A673 (cell line): ENCODE measurements at regions not wholly inside any gene's neighbourhood (a gene's known extent, or its start where the extent isn't known, plus 50 kb on each side); places are given as distances from the start of the nearest gene placed in this dataset.

Experiments
- BruUV-seq: library from RNA; stranded (reverse); fragments of 400-500 nt; replicated peaks from 2 replicates; lab custom pipeline; 2021; lab: Mats Ljungman, UMichigan
- CTCF ChIA-PET: fragments of 300-600 bp; sonication (Branson Sonifier 250); formaldehyde crosslinking; loops from one replicate; lab custom pipeline; 2022; ENCODE audit warnings: antibody characterized with exemption; lab: Charles Lee
- POLR2A ChIA-PET: fragments of 300-600 bp; sonication (Branson Sonifier 250); formaldehyde crosslinking; loops from one replicate; lab custom pipeline; 2022; ENCODE audit warnings: antibody characterized with exemption; ENCODE audit not compliant: low non-redundant PET; lab: Charles Lee
- DNase-seq: peaks from one replicate; pipeline ENCODE4 v3.0.0-alpha.2; 2015; ENCODE audit warnings: low spot score
- H3K27ac ChIP-seq: fragments of 200-600 bp; sonication (generic); 2 replicates; pipeline ENCODE4 v1.5.1; 2016; ENCODE audit warnings: mixed run types, low read depth, mild to moderate bottlenecking, mixed read lengths, antibody characterized with exemption, low read length; ENCODE audit not compliant: poor library complexity, severe bottlenecking
- H3K27me3 ChIP-seq: fragments of 200-600 bp; sonication (generic); replicated peaks from 2 replicates; pipeline ENCODE4 v1.6.1; 2017; ENCODE audit warnings: mixed run types, low read depth, mild to moderate bottlenecking, mixed read lengths, antibody characterized with exemption, low read length; ENCODE audit not compliant: insufficient read depth, poor library complexity
- H3K36me3 ChIP-seq: fragments of 200-600 bp; sonication (generic); 2 replicates; pipeline ENCODE4 v1.6.1; 2016; ENCODE audit warnings: mixed run types, mild to moderate bottlenecking, mixed read lengths, antibody characterized with exemption, low read length; ENCODE audit not compliant: insufficient read depth, poor library complexity, severe bottlenecking
- H3K4me1 ChIP-seq: fragments of 200-600 bp; sonication (generic); 2 replicates; pipeline ENCODE4 v1.6.1; 2017; ENCODE audit warnings: mixed run types, mild to moderate bottlenecking, mixed read lengths, antibody characterized with exemption, low read length; ENCODE audit not compliant: insufficient read depth, poor library complexity, severe bottlenecking
- H3K4me3 ChIP-seq: fragments of 200-600 bp; sonication (generic); 2 replicates; pipeline ENCODE4 v1.5.1; 2016; ENCODE audit warnings: low read depth, mixed run types, mild to moderate bottlenecking, mixed read lengths, low read length; ENCODE audit not compliant: poor library complexity, severe bottlenecking
- H3K9me3 ChIP-seq: fragments of 200-600 bp; sonication (generic); 2 replicates; pipeline ENCODE4 v1.6.1; 2016; ENCODE audit warnings: mixed run types, low read depth, mild to moderate bottlenecking, mixed read lengths, antibody characterized with exemption, low read length; ENCODE audit not compliant: poor library complexity, severe bottlenecking
- EZH2 ChIP-seq: fragments of 200-600 bp; sonication (generic); IDR thresholded peaks from 2 replicates; pipeline ENCODE4 v1.6.1; 2017; ENCODE audit warnings: borderline replicate concordance, low read depth, mild to moderate bottlenecking, mixed read lengths, antibody characterized with exemption, low read length; ENCODE audit not compliant: poor library complexity, severe bottlenecking
- intact Hi-C: fragments of 100-400 bp; cut with micrococcal nuclease; formaldehyde crosslinking; loops from one replicate; pipeline ENCODE4 v1.10.0; 2022; ENCODE audit not compliant: unreplicated experiment
- TF ChIP-seq, protein P1 (sequence below): fragments of 300-800, 200-600 bp; sonication (generic); conservative IDR thresholded peaks from 2 replicates; pipeline ENCODE4 v1.5.1; 2017; ENCODE audit warnings: low read depth, mild to moderate bottlenecking, antibody characterized with exemption, low read length, moderate library complexity, mixed read lengths

DNA sequence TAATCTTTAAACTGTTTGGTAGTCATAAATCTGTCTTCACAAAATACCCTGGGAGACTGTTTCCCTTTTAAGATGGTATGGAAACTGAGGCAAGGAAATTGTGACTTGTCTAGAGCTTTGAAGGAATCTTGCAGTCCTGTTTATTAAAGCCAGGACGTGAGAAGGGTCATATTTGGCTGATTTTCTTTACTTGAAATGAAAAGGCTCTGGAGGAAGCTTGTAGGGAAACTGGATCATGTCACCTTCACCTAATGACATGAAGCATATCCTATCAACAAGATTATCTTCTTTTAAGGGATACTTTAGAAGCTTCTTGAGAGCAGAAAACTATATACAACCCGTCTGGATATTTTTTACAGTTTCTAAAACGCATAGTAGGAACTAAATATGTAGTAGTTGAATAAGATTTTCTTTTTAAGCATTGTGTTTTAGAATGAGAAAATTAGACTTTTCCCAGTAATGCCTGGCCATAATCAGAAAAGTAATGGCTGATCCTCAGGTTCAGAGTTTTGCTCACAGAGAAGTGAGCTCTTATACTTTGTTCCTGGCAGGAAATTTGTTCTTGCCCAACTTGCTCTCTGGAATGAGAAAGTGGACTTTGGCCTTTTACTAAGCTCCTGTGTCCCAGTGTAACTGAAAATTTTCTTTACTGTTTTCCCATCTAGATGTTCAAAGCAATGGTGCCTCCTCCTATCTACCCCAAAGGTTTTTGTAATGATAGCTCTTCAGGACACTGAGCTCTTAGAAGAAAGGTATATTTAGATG is 136.8 kb upstream of the AFF2 start:
- POLR2A ChIA-PET, result no interaction called here
- peaks cover 5% of the 10 kb centered on the region for H3K9me3 ChIP-seq
- no peak for DNase-seq
- no TSS peak for BruUV-seq
- no peaks in the 10 kb centered on the region for H3K4me1 ChIP-seq
- intact Hi-C loops, result no loop called here
- CTCF ChIA-PET, result no interaction called here
- no peaks in the 10 kb centered on the region for H3K27me3 ChIP-seq
- no peak overlapping the region for H3K4me3 ChIP-seq
- H3K27ac ChIP-seq, result no peak overlapping the region
- TF ChIP-seq EZH2, result no peak
- TF ChIP-seq, protein P1, sequence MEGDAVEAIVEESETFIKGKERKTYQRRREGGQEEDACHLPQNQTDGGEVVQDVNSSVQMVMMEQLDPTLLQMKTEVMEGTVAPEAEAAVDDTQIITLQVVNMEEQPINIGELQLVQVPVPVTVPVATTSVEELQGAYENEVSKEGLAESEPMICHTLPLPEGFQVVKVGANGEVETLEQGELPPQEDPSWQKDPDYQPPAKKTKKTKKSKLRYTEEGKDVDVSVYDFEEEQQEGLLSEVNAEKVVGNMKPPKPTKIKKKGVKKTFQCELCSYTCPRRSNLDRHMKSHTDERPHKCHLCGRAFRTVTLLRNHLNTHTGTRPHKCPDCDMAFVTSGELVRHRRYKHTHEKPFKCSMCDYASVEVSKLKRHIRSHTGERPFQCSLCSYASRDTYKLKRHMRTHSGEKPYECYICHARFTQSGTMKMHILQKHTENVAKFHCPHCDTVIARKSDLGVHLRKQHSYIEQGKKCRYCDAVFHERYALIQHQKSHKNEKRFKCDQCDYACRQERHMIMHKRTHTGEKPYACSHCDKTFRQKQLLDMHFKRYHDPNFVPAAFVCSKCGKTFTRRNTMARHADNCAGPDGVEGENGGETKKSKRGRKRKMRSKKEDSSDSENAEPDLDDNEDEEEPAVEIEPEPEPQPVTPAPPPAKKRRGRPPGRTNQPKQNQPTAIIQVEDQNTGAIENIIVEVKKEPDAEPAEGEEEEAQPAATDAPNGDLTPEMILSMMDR, result no peak
- no peaks in the 10 kb centered on the region for H3K36me3 ChIP-seq

DNA sequence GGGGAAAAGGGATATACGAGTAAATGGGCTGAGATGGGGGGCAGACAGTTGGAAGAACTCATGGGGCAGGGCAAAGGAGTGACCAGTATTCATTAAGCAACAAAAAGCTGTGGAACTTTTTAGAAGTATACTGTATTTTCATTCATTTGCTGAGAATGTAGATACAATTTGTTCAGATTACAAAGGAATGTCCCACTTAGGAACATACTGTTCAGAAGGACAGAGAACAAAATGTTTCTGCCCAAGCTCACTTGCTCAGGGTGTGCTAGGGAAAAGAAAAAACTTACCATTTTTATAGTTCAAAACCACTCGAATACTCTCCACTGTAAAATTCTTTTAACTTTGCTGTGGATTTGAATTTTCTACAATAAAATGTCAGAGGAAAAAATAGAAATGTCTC is 135.2 kb upstream of the AFF2 start:
- H3K9me3 ChIP-seq, result peaks cover 5% of the 10 kb centered on the region
- ChIA-PET POLR2A (no interaction called here), CTCF (no interaction called here)
- no TSS peak for BruUV-seq
- no peak for DNase-seq
- H3K4me1 ChIP-seq, result no peaks in the 10 kb centered on the region
- H3K27ac ChIP-seq, result no peak overlapping the region
- H3K36me3 ChIP-seq, result no peaks in the 10 kb centered on the region
- intact Hi-C loops, result no loop called here
- H3K27me3 ChIP-seq, result no peaks in the 10 kb centered on the region
- TF ChIP-seq, protein P1, result no peak
- TF ChIP-seq EZH2, result no peak
- H3K4me3 ChIP-seq, result no peak overlapping the region

DNA sequence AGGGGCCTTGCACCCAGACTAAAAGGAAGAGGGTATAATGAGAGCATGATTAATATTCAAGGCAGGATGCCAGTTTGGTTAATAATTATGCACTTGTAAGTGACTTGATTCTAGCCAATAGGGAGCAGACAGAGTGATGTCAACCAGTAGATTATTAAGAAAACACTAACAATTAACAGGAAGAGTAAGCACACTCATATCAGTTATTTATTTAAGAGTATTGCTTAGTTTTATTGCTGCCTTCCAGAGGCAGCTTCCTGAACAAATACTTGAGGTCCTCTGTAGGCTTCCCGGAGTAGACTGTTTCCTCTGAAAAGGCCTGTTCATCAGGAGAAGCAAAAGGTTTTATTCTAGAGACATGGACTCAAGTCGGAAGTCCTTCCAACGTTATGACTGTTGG is 129.1 kb upstream of the AFF2 start:
- no peaks in the 10 kb centered on the region for H3K4me1 ChIP-seq
- H3K36me3 ChIP-seq, result no peaks in the 10 kb centered on the region
- peaks cover 9% of the 10 kb centered on the region for H3K9me3 ChIP-seq
- ChIA-PET POLR2A (no interaction called here), CTCF (no interaction called here)
- DNase-seq, result no peak
- no TSS peak for BruUV-seq
- H3K27ac ChIP-seq, result no peak overlapping the region
- TF ChIP-seq, protein P1, result no peak
- no peak for TF ChIP-seq EZH2
- no peak overlapping the region for H3K4me3 ChIP-seq
- intact Hi-C loops, result no loop called here
- no peaks in the 10 kb centered on the region for H3K27me3 ChIP-seq
